Stimulated activated CD4-positive, alpha-beta T cell treated with anti-CD3 and anti-CD28 coated beads, Interleukin-2, amount 100 ng/mL, for 4 hours (primary cell): ENCODE measurements at regions not wholly inside any gene's neighbourhood (a gene's known extent, or its start where the extent isn't known, plus 50 kb on each side); places are given as distances from the start of the nearest gene placed in this dataset.

ENCODE experiments used
- DNase-seq: peaks from one replicate; pipeline ENCODE4 v3.0.0-alpha.2; 2020; ENCODE audit warnings: low read depth

DNA sequence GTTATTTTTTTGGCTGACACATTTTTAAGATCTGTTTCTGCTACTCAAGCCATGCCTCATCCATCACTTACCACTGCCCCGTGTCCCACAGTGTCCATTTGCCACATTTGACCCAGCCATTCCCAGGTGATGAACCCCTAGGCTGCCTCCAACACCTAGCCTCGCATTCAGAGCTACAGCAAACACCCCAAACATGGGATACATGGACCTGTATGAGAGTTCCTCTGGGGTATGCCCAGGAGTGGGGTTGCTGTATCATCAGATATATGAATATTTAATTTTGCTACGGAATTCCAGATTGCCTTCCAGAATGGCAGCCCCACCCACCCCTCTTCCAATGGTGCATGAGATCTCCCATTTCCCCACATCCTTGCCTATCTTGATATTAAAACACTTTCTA, 190.1 kb upstream of the RNF32 start:
- no peak for DNase-seq

GRCh38 chr7:156448918-156449317, 191.7 kb upstream of the RNF32 start:
- DNase-seq: no peak

GRCh38 chr7:156446990-156447389, 193.6 kb upstream of the RNF32 start:
- no peak for DNase-seq

- DNase-seq: no peak
Measured at GRCh38 chr7:156445997-156446761, 194.4 kb upstream of the RNF32 start.

GRCh38 chr7:156442516-156442915, 198.1 kb upstream of the RNF32 start:
- DNase-seq: no peak

GRCh38 chr7:156440456-156440855, 200.1 kb upstream of the RNF32 start:
- DNase-seq: no peak

- no peak for DNase-seq
Measured at GRCh38 chr7:156438011-156438410, 202.6 kb upstream of the RNF32 start.

- DNase-seq: no peak
Measured at GRCh38 chr7:156437021-156437614, 203.5 kb upstream of the RNF32 start.

- no peak for DNase-seq
Measured at GRCh38 chr7:156435486-156436231, 204.9 kb upstream of the RNF32 start.

DNA sequence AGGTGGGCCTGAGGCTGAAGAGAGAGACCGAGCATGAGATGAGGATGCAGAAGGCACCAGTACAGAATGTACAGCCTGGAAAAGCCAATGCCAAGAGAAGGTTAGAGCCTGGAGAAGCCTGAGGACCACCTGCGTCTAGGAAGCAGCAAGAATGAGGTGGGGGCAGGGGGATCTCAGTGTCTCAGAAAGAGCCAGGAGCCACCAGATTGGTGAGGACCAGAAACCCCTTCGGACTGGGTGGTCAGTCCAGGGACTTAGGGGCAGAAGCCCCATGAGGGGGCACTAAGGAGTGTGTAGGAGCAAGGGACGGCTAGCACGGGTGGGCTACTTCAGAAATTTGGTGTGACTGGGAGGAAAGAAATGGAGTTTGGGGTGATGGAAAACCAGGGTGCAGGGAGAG, 205.9 kb upstream of the RNF32 start:
- DNase-seq: no peak

GRCh38 chr7:156432018-156432417, 208.6 kb upstream of the RNF32 start:
- DNase-seq: no peak

DNA sequence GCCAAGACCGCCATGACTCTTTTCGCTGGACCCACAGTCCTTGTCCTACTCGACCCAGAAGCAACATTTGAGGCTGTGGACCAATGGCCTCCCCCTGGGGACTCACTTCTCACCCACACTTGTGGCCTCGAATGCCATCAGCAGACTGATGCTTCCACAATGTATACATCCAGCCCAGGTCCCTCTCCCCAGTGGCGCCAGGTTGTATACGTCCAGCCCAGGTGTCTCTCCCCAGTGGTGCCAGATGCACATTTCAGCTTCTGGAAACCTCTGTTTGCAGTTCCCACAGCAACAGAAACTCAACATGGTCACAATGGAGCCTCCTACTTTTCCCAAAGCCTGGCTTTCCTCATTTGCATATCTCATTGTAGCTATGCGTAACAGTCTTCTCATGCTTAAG, 210.5 kb upstream of the RNF32 start:
- no peak for DNase-seq

DNA sequence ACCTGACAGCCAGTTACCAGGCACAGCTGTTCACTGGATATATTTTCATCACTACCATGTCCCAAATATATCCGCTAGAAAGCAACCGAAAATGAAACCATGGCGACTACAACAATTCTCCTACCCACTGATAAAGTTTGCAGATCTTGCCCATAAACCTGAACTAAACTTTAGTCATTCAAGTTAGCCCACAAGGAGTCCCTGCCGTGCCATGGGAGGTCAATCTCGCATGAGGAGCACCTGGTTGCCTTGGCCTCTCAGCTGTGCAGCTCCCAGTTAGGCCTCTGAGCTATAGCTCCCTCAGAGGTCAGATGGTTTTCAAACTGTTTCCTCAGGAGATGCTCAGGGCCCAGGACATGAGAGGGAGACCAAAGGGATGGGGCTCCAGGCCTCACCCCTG, 211.1 kb upstream of the RNF32 start:
- DNase-seq: no peak

- no peak for DNase-seq
Measured at GRCh38 chr7:156423876-156424275, 216.7 kb upstream of the RNF32 start.

DNA sequence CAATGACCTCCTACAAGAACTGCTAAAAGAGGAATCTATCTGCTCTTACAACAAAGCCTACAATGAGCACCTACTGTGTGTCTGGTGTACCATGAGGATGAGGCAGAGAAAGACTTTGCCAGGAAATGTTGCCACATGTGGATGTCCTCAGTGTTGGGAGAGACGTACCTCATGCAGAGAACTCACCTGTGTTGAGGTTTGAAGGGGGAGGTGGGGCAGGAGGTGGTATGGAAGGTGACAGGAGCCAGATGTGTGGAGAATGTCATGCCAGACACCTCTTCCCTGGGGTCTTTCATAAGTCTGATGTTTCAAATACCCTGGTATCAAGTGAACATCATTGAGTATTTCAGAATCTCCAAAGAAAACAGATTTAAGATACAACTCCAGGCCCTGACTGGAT, 220.1 kb upstream of the RNF32 start:
- DNase-seq: no peak

DNA sequence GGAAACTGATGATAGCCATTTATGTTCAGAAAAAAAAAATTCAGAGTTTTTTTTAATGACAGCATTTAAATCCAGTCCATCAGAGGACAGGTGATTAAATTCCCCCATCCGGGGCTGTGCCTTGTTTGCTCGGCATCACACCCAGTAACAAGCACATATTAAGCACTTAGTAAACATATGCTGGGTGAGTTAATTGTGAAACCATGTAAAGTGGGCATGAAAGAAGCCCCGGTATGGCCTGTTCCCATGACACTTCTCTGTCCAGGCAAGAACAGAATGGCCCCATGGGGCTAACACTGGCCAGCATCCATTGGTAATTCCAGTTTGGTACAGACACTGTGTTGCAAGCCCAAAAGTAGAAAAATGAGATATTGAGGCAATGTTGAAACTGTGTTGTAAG, 220.8 kb upstream of the RNF32 start:
- DNase-seq: no peak

DNA sequence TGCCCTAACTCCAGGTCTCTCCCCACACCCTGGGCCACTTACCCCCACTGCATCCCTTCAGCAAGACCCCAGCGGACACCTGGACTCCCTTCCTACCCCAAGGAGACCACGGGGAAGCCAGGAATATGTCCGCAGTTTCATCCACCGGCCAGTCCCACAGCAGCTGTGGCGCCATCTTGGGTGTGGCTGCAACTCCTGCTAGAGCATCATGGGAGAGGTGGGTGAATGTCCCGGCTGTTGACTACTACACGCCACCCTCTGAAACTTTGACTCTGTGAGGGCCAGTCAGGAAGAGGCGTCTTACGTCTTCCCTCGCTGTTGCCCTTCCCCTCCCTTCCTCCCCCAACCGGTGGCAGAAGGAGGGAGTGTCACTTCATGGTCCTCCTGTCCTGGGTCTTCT, 238.3 kb upstream of the RNF32 start:
- no peak for DNase-seq

- DNase-seq: no peak
Measured at GRCh38 chr7:156401617-156402016, 239.0 kb upstream of the RNF32 start.

- no peak for DNase-seq
Measured at GRCh38 chr7:156400046-156400445, 240.5 kb upstream of the RNF32 start.

DNA sequence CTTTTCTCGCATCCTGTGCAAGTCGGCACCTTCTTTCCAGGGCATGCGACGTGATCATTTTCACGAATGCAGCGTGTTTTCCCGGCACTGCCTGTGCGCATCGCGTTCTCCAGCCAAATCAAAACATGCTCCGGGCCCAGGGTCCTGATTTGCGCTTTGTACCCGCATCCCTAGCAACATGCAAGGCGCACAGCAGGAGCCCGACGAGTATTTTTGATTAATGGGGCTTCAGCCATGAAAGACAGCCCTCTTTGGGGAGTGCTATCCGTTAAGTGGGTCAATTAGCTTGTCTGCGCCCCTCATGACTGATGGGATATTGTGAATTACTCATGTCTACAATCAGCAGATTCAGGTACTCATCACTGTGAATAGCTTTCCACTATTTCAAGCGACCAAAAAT, 243.3 kb upstream of the RNF32 start:
- DNase-seq: no peak

DNA sequence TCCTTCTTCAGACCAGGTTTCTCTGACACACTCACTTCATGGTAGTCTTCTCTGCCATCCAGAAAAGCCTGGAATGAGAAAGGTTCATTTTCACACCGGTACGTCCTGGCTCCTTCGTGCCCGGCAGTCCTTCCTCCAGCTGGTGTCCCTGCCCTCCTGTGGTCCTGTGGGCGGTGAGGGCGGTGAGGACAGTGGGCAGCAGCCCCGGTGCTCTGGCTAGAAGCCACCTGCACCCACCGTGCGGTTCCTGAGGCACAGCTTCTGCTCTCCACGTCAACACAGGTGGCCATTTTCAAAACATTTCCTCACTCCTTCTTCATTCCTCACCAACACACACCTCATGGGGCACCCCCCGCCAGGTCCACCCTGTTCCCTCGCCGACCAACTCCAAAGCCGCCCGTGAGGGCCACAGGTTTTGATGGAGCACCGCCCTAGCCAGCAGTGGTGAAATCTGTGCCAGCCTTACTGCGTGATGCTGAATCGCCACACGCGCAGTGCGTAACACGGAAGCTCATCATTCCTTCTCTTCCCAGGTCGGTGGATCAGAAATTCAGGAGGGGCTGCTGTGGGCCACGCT, 251.4 kb upstream of the RNF32 start:
- DNase-seq: no peak

- no peak for DNase-seq
Measured at GRCh38 chr7:156386097-156386496, 254.5 kb upstream of the RNF32 start.

DNA sequence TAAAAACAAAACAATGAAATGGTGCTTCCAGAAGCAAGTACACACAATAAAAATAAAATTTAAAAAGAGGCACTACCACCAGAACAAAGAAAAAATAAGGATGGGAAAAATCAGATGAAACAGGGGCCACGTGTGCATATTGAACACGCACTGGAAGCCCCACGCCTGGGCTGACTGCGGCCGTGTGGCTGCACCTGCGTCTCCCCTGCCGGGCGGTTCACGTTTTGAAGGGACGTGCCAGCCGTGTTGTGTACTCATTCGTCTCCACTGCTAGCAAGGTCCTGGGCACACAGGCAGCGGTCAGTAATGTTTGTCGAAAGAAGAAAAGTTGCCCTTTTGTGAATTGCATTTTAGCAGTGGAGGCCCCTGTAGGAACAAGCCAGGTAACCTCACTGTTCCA, 255.9 kb upstream of the RNF32 start:
- DNase-seq: no peak
